Coronary artery (tissue), 2 donors: ENCODE measurements at regions not wholly inside any gene's neighbourhood (a gene's known extent, or its start where the extent isn't known, plus 50 kb on each side); places are given as distances from the start of the nearest gene placed in this dataset.
"Not testable (repeated sequence)": the region's sequence is repeated elsewhere in the genome, so short reads cannot be mapped to it uniquely, and the experiment has no call there.

Source experiments
- DNase-seq: peaks from one replicate; pipeline ENCODE4 v3.0.0-alpha.2; 2017; ENCODE audit warnings: low spot score
- H3K27ac ChIP-seq, 2 donors: fragments of 200-600 bp; sonication (generic); one replicate each; pipeline ENCODE4 v1.5.1; 2016 to 2019
- H3K4me3 ChIP-seq: fragments of 200-600 bp; sonication (generic); 2 replicates; pipeline ENCODE4 v1.5.1; 2016; ENCODE audit warnings: mild to moderate bottlenecking, moderate library complexity
- CTCF ChIP-seq: fragments of 200-600 bp; sonication (generic); IDR thresholded peaks from one replicate; pipeline ENCODE4 v1.5.1; 2019; ENCODE audit warnings: antibody characterized with exemption

- no peak overlapping the region for H3K4me3 ChIP-seq
- no peak overlapping the region for H3K27ac ChIP-seq
- no peak for DNase-seq
- no peak for TF ChIP-seq CTCF
Measured at GRCh38 chr7:69388452-69389137, 209.7 kb upstream of the AUTS2 start.

GRCh38 chr7:69389216-69389615 is 209.1 kb upstream of the AUTS2 start:
- Histone ChIP-seq H3K4me3 (no peak overlapping the region), H3K27ac (no peak overlapping the region)
- no peak for TF ChIP-seq CTCF
- no peak for DNase-seq

DNA sequence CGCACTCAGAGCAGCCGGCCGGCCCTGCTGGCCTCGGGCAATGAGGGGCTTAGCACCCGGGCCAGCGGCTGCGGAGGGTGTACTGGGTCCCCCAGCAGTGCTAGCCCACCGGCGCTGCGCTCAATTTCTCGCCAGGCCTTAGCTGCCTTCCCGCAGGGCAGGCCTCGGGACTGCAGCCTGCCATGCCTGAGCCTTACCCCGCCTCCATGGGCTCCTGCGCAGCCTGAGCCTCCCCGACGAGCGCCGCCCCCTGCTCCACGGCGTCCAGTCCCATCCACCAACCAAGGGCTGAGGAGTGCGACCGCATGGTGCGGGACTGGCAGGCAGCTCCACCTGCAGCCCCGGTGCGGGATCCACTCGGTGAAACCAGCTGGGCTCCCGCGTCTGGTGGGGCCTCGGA is 204.4 kb upstream of the AUTS2 start:
- H3K4me3 ChIP-seq, DNase-seq, H3K27ac ChIP-seq: not testable (repeated sequence)

- no peak for TF ChIP-seq CTCF
- no peak for DNase-seq
- no peak overlapping the region for H3K27ac ChIP-seq
- H3K4me3 ChIP-seq, result no peak overlapping the region
Measured at GRCh38 chr7:69395061-69395714, 203.1 kb upstream of the AUTS2 start.

GRCh38 chr7:69398986-69399385 is 199.3 kb upstream of the AUTS2 start:
- no peak for TF ChIP-seq CTCF
- Histone ChIP-seq H3K27ac (no peak overlapping the region), H3K4me3 (no peak overlapping the region)
- DNase-seq, result no peak

DNA sequence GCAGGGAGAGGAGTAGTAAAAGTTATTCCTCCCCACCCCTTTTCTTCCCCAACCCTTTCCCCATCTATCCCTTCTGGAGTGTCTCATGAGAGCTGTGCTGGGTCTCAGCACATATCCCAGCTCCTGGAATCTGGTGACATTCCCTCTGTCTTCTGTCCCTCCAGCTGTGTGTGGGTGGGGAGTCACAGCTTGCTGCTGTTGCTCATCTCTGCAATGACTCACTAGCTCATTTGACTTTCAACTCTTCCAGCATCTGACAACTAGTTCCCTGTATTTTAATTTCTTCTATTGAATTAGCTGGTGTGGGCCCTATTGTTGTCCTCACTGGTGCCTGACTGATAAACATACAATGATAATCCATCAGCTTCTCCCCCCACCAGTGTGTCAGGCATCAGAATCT is 198.9 kb upstream of the AUTS2 start:
- Histone ChIP-seq H3K27ac (no peak overlapping the region), H3K4me3 (no peak overlapping the region)
- no peak for DNase-seq
- no peak for TF ChIP-seq CTCF

- TF ChIP-seq CTCF, result no peak
- no peak for DNase-seq
- Histone ChIP-seq H3K4me3 (no peak overlapping the region), H3K27ac (no peak overlapping the region)
Measured at GRCh38 chr7:69402696-69403095, 195.6 kb upstream of the AUTS2 start.
